Natural killer cell (primary cell): ENCODE measurements at regions not wholly inside any gene's neighbourhood (a gene's known extent, or its start where the extent isn't known, plus 50 kb on each side); places are given as distances from the start of the nearest gene placed in this dataset.

Source experiments
- ATAC-seq, 3 donors: fragments of 150-1000 bp in 2 of 3; fragments of 200-7000 bp in 1 of 3; cut with Tn5 transposase; 1 replicate in 1 of 3; 2 replicates in 2 of 3; pipeline ENCODE4 v1.10.0; 2021; ENCODE audit warnings: mild to moderate bottlenecking in 2 of 3, moderate library complexity in 2 of 3
- DNase-seq, 2 donors: peaks; one replicate each; pipeline versions ENCODE4 v3.0.0 to v3.0.0-alpha.2; 2013 to 2021; ENCODE audit warnings: mixed read lengths in 1 of 2
- H3K27ac ChIP-seq: one replicate; pipeline ENCODE4 v1.5.1; 2013; ENCODE audit warnings: mild to moderate bottlenecking, low read length
- H3K27me3 ChIP-seq: one replicate; pipeline ENCODE4 v1.6.1; 2013; ENCODE audit warnings: low read length; ENCODE audit not compliant: control insufficient read depth, insufficient read depth
- H3K36me3 ChIP-seq: one replicate; pipeline ENCODE4 v1.6.1; 2013; ENCODE audit warnings: low read length; ENCODE audit not compliant: control insufficient read depth, insufficient read depth
- H3K4me1 ChIP-seq: one replicate; pipeline ENCODE4 v1.6.1; 2013; ENCODE audit warnings: low read length; ENCODE audit not compliant: control insufficient read depth, insufficient read depth
- H3K4me3 ChIP-seq: one replicate; pipeline ENCODE4 v1.5.1; 2013; ENCODE audit warnings: low read length
- H3K9me3 ChIP-seq: one replicate; pipeline ENCODE4 v1.6.1; 2013; ENCODE audit warnings: low read length; ENCODE audit not compliant: control insufficient read depth, insufficient read depth
- H3K27ac Mint-ChIP-seq, 2 donors: one replicate each; pipeline ENCODE4 v1.8.0; 2022; ENCODE audit warnings: mild to moderate bottlenecking in 2 of 2, mixed read lengths in 2 of 2, moderate library complexity in 1 of 2
- H3K27me3 Mint-ChIP-seq, 2 donors: one replicate each; pipeline ENCODE4 v1.8.0; 2022; ENCODE audit warnings: low read depth in 2 of 2, mixed read lengths in 2 of 2
- H3K36me3 Mint-ChIP-seq: one replicate; pipeline ENCODE4 v1.8.0; 2022; ENCODE audit warnings: mixed read lengths
- H3K4me1 Mint-ChIP-seq, 2 donors: one replicate each; pipeline ENCODE4 v1.8.0; 2022; ENCODE audit warnings: mixed read lengths in 2 of 2
- H3K4me3 Mint-ChIP-seq: one replicate; pipeline ENCODE4 v1.8.0; 2022; ENCODE audit warnings: mild to moderate bottlenecking, moderate library complexity, mixed read lengths
- H3K9me3 Mint-ChIP-seq, 2 donors: one replicate each; pipeline ENCODE4 v1.8.0; 2022; ENCODE audit warnings: mixed read lengths in 2 of 2
- CTCF ChIP-seq: fragments of 200-600 bp; IDR thresholded peaks from one replicate; pipeline ENCODE4 v1.8.0; 2022; ENCODE audit warnings: antibody characterized with exemption
- WGBS: methylation state at CpG from one replicate; pipeline ENCODE4 v1.1.7; 2013; ENCODE audit warnings: missing lambda C conversion rate; ENCODE audit not compliant: insufficient coverage; 5-methylcytosine and 5-hydroxymethylcytosine counted together
- intact Hi-C: fragments of 100-400 bp; cut with micrococcal nuclease; formaldehyde crosslinking; loops from one replicate; pipeline ENCODE4 v1.14.2; 2022

DNA sequence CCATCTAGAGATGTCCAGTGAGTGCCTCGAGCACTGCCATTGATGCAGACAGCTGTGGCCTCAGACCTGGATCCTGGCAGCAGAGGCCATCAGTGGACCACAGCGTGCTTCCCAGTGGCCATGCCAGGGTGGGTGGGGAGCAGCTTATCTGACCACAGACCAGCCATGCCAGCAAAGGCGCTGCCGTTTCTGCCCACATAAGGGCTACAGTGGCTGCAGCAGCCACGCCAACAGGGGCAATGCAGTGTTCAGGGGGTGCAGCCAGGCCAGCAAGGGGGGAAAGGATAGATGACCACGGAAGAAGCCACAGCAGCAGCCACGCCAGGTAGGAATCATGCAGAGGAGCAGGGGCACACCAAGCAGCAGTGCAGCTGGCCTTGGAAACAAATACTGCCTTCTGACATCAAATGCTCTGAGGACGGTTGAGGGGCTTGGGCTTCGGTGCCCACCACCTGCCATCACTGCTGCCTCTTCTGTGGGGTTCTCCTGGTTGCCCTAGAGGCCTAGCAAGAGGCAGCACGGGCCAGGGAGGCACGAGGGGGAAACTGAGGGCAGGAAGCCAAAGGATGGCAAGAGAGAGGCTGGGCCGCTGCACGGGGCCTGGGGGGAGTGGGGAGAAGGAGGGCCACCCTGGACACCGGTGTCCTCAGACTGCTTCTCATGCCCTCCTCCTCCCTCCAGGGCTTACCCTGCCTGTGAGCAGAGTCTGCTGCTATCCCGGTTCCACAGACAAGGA, 94.7 kb upstream of the RUNX3 start:
- ATAC-seq (no peak), DNase-seq (no peak)
- H3K36me3 Mint-ChIP-seq, result no peaks in the 10 kb centered on the region
- no peaks in the 10 kb centered on the region for H3K36me3 ChIP-seq
- H3K27me3 Mint-ChIP-seq, result no peaks in the 10 kb centered on the region
- peaks cover 49 to 52% of the 10 kb centered on the region in 2 donors for H3K4me1 Mint-ChIP-seq
- peak overlapping the region; percentile 100 for H3K27ac ChIP-seq
- H3K4me1 ChIP-seq, result peaks cover 100% of the 10 kb centered on the region
- H3K9me3 ChIP-seq, result no peaks in the 10 kb centered on the region
- intact Hi-C loops, result no loop called here
- no peaks in the 10 kb centered on the region for H3K9me3 Mint-ChIP-seq
- H3K4me3 ChIP-seq, result no peak overlapping the region
- peak overlapping the region; percentile 93 to 99 for H3K27ac Mint-ChIP-seq
- H3K27me3 ChIP-seq, result no peaks in the 10 kb centered on the region
- WGBS, result 69% methylated on average over 14 of the region's 15 CpGs
- H3K4me3 Mint-ChIP-seq, result no peak overlapping the region
- TF ChIP-seq CTCF, result no peak

- intact Hi-C loops, result loop anchor here (2.0 kb wide), 5 partner anchors 41 to 175 kb away; partner anchors contain the start of gene RUNX3
- H3K4me1 Mint-ChIP-seq, result peaks cover 46 to 59% of the 10 kb centered on the region in 2 donors
- ATAC-seq (no peak), DNase-seq (no peak)
- H3K36me3 Mint-ChIP-seq, result no peaks in the 10 kb centered on the region
- Histone ChIP-seq H3K27ac (peak overlapping the region; percentile 100), H3K36me3 (no peaks in the 10 kb centered on the region), H3K4me1 (peaks cover 100% of the 10 kb centered on the region), H3K4me3 (no peak overlapping the region), H3K9me3 (no peaks in the 10 kb centered on the region), H3K27me3 (no peaks in the 10 kb centered on the region)
- no peaks in the 10 kb centered on the region for H3K27me3 Mint-ChIP-seq
- peak overlapping the region; percentile 93 to 99 for H3K27ac Mint-ChIP-seq
- WGBS, result 90% methylated on average over 5 of the region's 5 CpGs
- TF ChIP-seq CTCF, result no peak
- H3K4me3 Mint-ChIP-seq, result peak overlapping the region; percentile 52
- H3K9me3 Mint-ChIP-seq, result no peaks in the 10 kb centered on the region
These were observed 93.8 kb upstream of the RUNX3 start for GRCh38 chr1:25023826-25024225.

GRCh38 chr1:25023190-25023578, 93.1 kb upstream of the RUNX3 start:
- no peak for DNase-seq
- no peaks in the 10 kb centered on the region for H3K27me3 ChIP-seq
- peaks cover 42 to 65% of the 10 kb centered on the region in 2 donors for H3K4me1 Mint-ChIP-seq
- WGBS, result 45% methylated on average over 6 of the region's 6 CpGs
- H3K36me3 Mint-ChIP-seq, result no peaks in the 10 kb centered on the region
- peak overlapping the region; percentile 93 to 99 for H3K27ac Mint-ChIP-seq
- TF ChIP-seq CTCF, result no peak
- ATAC-seq, result no peak
- H3K4me3 Mint-ChIP-seq, result peak overlapping the region; percentile 85
- no peak overlapping the region for H3K4me3 ChIP-seq
- H3K4me1 ChIP-seq, result peaks cover 100% of the 10 kb centered on the region
- intact Hi-C loops, result loop anchor here (2.0 kb wide), 5 partner anchors 42 to 174 kb away; partner anchors contain the start of gene RUNX3
- H3K27ac ChIP-seq, result peak overlapping the region; percentile 100
- no peaks in the 10 kb centered on the region for H3K36me3 ChIP-seq
- no peaks in the 10 kb centered on the region for H3K9me3 ChIP-seq
- H3K27me3 Mint-ChIP-seq, result no peaks in the 10 kb centered on the region
- no peaks in the 10 kb centered on the region for H3K9me3 Mint-ChIP-seq
